ENCODE measurements at regions not wholly inside any gene's neighbourhood (a gene's known extent, or its start where the extent isn't known, plus 50 kb on each side); places are given as distances from the start of the nearest gene placed in this dataset.

GRCh38 chr12:58541300-58541690 lies 379.0 kb downstream of the LRIG3 start:
- FAIRE-seq = no peak

GRCh38 chr12:58544281-58544680 lies 376.0 kb downstream of the LRIG3 start:
- FAIRE-seq = no peak

- no peak for FAIRE-seq
These were observed 373.1 kb downstream of the LRIG3 start for GRCh38 chr12:58547217-58547616.

- FAIRE-seq = no peak
These were observed 371.5 kb downstream of the LRIG3 start for GRCh38 chr12:58548801-58549200.

GRCh38 chr12:58554522-58555157 lies 365.7 kb downstream of the LRIG3 start:
- no peak for FAIRE-seq

- no peak for FAIRE-seq
These were observed 363.1 kb downstream of the LRIG3 start for GRCh38 chr12:58557171-58557570.

- no peak for FAIRE-seq
These were observed 362.6 kb downstream of the LRIG3 start for GRCh38 chr12:58557661-58558060.

- no peak for FAIRE-seq
These were observed 356.7 kb downstream of the LRIG3 start for GRCh38 chr12:58563621-58564020.

GRCh38 chr12:58564721-58565120 lies 355.6 kb downstream of the LRIG3 start:
- FAIRE-seq = no peak

GRCh38 chr12:58566599-58566998 lies 353.7 kb downstream of the LRIG3 start:
- FAIRE-seq = no peak

GRCh38 chr12:58567189-58567588 lies 353.1 kb downstream of the LRIG3 start:
- no peak for FAIRE-seq

GRCh38 chr12:58570411-58570810 lies 349.9 kb downstream of the LRIG3 start:
- FAIRE-seq = no peak

GRCh38 chr12:58575256-58575655 lies 345.0 kb downstream of the LRIG3 start:
- no peak for FAIRE-seq

- no peak for FAIRE-seq
These were observed 344.2 kb downstream of the LRIG3 start for GRCh38 chr12:58576081-58576480.

GRCh38 chr12:58576916-58577315 lies 343.4 kb downstream of the LRIG3 start:
- FAIRE-seq = no peak

- no peak for FAIRE-seq
These were observed 340.2 kb downstream of the LRIG3 start for GRCh38 chr12:58580095-58580494.

- FAIRE-seq = no peak
These were observed 336.8 kb downstream of the LRIG3 start for GRCh38 chr12:58583529-58583928.

GRCh38 chr12:58583940-58584339 lies 336.4 kb downstream of the LRIG3 start:
- FAIRE-seq = no peak

GRCh38 chr12:58584880-58585279 lies 335.4 kb downstream of the LRIG3 start:
- no peak for FAIRE-seq

- FAIRE-seq = no peak
These were observed 333.5 kb downstream of the LRIG3 start for GRCh38 chr12:58586762-58587161.

- no peak for FAIRE-seq
These were observed 331.5 kb downstream of the LRIG3 start for GRCh38 chr12:58588770-58589169.

GRCh38 chr12:58592475-58593207 lies 327.7 kb downstream of the LRIG3 start:
- no peak for FAIRE-seq

- no peak for FAIRE-seq
These were observed 326.6 kb downstream of the LRIG3 start for GRCh38 chr12:58593557-58594304.

- FAIRE-seq = no peak
These were observed 323.9 kb downstream of the LRIG3 start for GRCh38 chr12:58596381-58596780.
